Dendritic cell treated with granulocyte-macrophage colony-stimulating factor and Interleukin-4, amounts not matched to agents 40 ng/mL and 50 ng/mL, for 4 days (primary cell): ENCODE measurements at regions not wholly inside any gene's neighbourhood (a gene's known extent, or its start where the extent isn't known, plus 50 kb on each side); places are given as distances from the start of the nearest gene placed in this dataset.
"Not testable (repeated sequence)": the region's sequence is repeated elsewhere in the genome, so short reads cannot be mapped to it uniquely, and the experiment has no call there.

Experiments used
- H3K27ac Mint-ChIP-seq: one replicate; pipeline ENCODE4 v1.8.0; 2022; ENCODE audit warnings: mild to moderate bottlenecking, mixed read lengths
- H3K27me3 Mint-ChIP-seq: one replicate; pipeline ENCODE4 v1.8.0; 2022; ENCODE audit warnings: mild to moderate bottlenecking, mixed read lengths
- H3K36me3 Mint-ChIP-seq: one replicate; pipeline ENCODE4 v1.8.0; 2022; ENCODE audit warnings: low read depth, mixed read lengths
- H3K4me1 Mint-ChIP-seq: one replicate; pipeline ENCODE4 v1.8.0; 2022; ENCODE audit warnings: low read depth, mixed read lengths
- H3K4me3 Mint-ChIP-seq: one replicate; pipeline ENCODE4 v1.8.0; 2022; ENCODE audit warnings: mild to moderate bottlenecking, moderate library complexity, mixed read lengths
- H3K9me3 Mint-ChIP-seq: one replicate; pipeline ENCODE4 v1.8.0; 2022; ENCODE audit warnings: mixed read lengths
- intact Hi-C: fragments of 100-400 bp; cut with micrococcal nuclease; formaldehyde crosslinking; loops from one replicate; pipeline ENCODE4 v1.15.0; 2022

DNA sequence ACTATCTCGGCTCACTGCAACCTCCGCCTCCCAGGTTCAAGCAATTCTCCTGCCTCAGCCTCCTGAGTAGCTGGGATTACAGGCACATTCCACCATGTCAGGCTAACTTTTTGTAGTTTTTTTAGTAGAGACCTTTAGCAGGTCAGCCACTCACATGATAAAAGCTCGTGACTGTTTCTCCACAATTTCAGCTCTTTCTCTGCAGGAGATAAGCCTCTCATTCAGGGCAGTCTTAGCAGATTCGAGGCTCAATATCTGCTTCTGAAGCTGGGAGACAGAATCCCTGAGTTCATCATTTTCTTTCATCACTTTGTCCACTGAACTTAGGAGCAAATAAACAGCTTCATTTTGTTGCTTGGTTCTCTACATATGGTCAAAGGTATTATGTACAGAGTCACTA is 345.9 kb upstream of the NDST4 start:
- H3K27me3 Mint-ChIP-seq, H3K27ac Mint-ChIP-seq, H3K36me3 Mint-ChIP-seq, H3K9me3 Mint-ChIP-seq, H3K4me1 Mint-ChIP-seq, H3K4me3 Mint-ChIP-seq, intact Hi-C loops: not testable (repeated sequence)

DNA sequence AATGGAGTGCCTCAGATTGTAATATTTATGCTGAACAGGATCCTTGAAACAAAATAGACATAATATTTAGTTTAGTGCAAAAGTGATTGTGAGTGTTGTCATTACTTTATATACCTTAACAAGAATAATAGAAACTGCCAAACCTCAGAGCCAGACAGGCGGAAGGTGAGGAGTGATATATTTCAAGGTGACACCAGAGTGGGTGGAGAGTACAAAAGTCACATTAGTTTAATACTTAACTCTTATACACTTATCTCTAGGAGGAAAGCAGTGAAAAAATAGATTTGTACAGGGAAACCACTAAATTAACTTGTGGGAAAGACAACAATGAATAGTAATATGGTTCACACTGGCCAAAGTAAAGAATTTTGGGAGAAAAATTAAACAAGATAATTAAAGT is 342.8 kb upstream of the NDST4 start:
- Mint-ChIP-seq H3K9me3 (peaks cover 12% of the 10 kb centered on the region), H3K36me3 (no peaks in the 10 kb centered on the region), H3K4me1 (no peaks in the 10 kb centered on the region), H3K4me3 (no peak overlapping the region), H3K27ac (no peak overlapping the region), H3K27me3 (no peaks in the 10 kb centered on the region)
- intact Hi-C loops, result no loop called here

DNA sequence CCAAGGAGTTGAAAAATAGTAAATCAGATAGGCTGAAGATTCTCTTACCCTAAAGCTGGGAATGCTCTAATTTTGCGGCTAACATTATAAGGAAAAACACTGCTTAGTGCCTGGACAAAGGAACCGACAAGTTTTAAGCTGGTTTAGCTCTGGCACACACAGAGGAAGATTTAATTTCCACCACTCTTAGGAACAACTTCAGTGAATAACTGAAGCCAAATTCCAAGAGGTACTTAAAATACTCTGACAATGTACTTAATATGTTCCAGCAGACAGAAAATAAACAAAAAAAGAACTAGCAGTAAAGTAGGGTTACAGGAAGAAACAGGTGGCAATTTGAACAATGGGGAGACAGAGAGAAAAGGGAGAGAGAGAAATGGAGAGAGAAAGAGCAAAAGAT is 340.8 kb upstream of the NDST4 start:
- Mint-ChIP-seq H3K4me3 (no peak overlapping the region), H3K27me3 (no peaks in the 10 kb centered on the region), H3K27ac (no peak overlapping the region), H3K4me1 (no peaks in the 10 kb centered on the region), H3K36me3 (no peaks in the 10 kb centered on the region), H3K9me3 (peaks cover 31% of the 10 kb centered on the region)
- intact Hi-C loops, result no loop called here

DNA sequence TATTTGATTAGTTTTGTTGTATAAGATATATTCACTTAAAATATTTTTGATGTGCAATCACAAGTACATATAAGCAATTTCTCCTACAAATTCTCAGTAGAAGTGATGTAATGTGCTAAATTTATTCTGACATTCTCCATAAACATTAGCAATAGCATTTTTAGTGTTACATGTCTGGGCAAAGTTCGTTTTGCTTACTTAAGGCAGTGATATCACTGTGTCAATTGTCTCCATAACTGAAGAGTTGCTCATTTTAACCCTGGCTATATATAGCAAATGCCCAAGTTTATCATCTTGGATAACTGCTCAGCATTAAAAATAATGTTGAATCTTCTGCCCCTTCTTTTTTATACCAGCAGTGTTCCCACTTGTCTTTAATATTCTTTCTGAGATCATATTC is 340.0 kb upstream of the NDST4 start:
- H3K27me3 Mint-ChIP-seq, result no peaks in the 10 kb centered on the region
- H3K9me3 Mint-ChIP-seq, result peaks cover 33% of the 10 kb centered on the region
- H3K4me3 Mint-ChIP-seq, result no peak overlapping the region
- intact Hi-C loops, result no loop called here
- H3K36me3 Mint-ChIP-seq, result no peaks in the 10 kb centered on the region
- no peaks in the 10 kb centered on the region for H3K4me1 Mint-ChIP-seq
- no peak overlapping the region for H3K27ac Mint-ChIP-seq

DNA sequence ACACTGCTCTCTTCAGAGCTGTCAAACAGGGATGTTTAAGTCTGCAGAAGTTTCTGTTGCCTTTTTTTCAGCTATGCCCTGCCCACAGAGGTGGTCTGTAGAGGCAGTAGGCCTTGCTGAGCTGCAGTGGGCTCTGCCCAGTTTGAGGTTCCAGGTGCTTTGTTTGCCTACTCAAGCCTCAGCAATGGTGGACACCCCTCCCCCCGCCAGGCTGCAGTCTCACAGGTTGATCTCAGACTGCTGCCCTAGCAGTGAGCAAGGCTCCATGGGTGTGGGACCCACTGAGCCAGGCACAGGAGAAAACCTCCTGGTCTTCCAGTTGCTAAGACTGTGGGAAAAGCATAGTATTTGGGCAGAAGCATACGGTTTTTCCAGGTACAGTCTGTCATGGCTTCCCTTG is 338.8 kb upstream of the NDST4 start:
- H3K4me3 Mint-ChIP-seq, intact Hi-C loops, H3K27ac Mint-ChIP-seq, H3K4me1 Mint-ChIP-seq, H3K27me3 Mint-ChIP-seq, H3K36me3 Mint-ChIP-seq: not testable (repeated sequence)
- peaks cover 41% of the 10 kb centered on the region for H3K9me3 Mint-ChIP-seq

DNA sequence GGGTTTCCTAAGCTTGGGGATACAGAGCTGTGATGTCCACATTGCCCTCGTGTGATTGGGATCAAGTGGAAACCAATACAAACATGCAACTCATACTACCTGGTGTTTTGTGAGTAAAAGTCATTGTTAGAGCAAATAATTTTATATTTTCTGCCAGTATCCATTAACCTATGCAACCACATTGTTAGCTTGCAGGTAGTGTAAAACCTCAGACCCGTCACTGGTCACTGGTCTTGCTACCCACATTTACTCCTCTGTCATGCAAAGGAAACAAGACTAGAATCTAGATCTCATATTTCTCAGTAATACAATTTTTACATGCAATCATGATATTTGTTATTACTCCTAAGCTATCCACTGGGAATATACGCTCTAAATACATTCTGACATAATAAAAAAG is 324.3 kb upstream of the NDST4 start:
- no peaks in the 10 kb centered on the region for H3K9me3 Mint-ChIP-seq
- H3K36me3 Mint-ChIP-seq, result no peaks in the 10 kb centered on the region
- no peak overlapping the region for H3K27ac Mint-ChIP-seq
- H3K4me3 Mint-ChIP-seq, result no peak overlapping the region
- H3K27me3 Mint-ChIP-seq, result no peaks in the 10 kb centered on the region
- peaks cover 10% of the 10 kb centered on the region for H3K4me1 Mint-ChIP-seq
- intact Hi-C loops, result no loop called here

DNA sequence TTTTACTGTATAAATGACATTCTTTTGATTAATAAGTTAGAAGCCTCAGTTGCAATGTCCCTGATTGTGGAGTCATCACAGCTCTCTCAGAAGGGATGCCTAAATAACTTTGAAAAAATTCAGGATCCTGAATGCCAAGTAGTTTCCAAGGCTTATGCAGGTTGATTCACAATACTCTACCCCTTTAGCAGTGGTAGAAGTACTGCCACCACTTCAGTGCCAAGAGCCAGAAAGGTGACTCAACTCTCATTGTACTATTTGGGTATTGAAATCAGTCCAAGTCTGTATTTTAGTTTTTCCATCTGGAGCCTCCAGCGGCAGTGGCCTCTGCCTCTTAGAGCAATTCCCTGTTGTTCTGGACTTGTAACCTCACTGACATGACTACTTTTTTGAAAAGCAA is 320.1 kb upstream of the NDST4 start:
- no peaks in the 10 kb centered on the region for H3K9me3 Mint-ChIP-seq
- H3K36me3 Mint-ChIP-seq, result no peaks in the 10 kb centered on the region
- H3K4me3 Mint-ChIP-seq, result no peak overlapping the region
- intact Hi-C loops, result no loop called here
- H3K27me3 Mint-ChIP-seq, result no peaks in the 10 kb centered on the region
- peaks cover 10% of the 10 kb centered on the region for H3K4me1 Mint-ChIP-seq
- no peak overlapping the region for H3K27ac Mint-ChIP-seq

DNA sequence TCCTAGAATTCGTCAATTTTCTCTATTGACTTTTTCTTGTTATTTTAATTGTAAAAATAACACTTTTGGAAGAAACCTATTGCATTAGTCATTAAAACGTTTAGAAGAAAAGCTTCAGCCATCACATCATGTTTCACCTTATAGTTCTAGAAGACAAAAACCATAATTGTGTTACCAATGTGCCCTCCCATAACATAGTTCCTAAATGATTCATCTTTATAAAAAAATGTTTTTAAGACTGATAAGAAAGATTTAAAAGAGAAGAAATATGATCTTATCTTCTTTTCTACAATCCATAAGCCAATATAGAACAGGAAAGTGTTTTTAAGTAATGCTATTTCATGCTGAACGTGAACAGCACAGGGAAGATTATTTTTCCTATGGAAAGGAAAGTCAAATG is 316.6 kb upstream of the NDST4 start:
- no peaks in the 10 kb centered on the region for H3K9me3 Mint-ChIP-seq
- H3K4me1 Mint-ChIP-seq, result no peaks in the 10 kb centered on the region
- intact Hi-C loops, result no loop called here
- no peaks in the 10 kb centered on the region for H3K36me3 Mint-ChIP-seq
- no peaks in the 10 kb centered on the region for H3K27me3 Mint-ChIP-seq
- no peak overlapping the region for H3K4me3 Mint-ChIP-seq
- no peak overlapping the region for H3K27ac Mint-ChIP-seq

DNA sequence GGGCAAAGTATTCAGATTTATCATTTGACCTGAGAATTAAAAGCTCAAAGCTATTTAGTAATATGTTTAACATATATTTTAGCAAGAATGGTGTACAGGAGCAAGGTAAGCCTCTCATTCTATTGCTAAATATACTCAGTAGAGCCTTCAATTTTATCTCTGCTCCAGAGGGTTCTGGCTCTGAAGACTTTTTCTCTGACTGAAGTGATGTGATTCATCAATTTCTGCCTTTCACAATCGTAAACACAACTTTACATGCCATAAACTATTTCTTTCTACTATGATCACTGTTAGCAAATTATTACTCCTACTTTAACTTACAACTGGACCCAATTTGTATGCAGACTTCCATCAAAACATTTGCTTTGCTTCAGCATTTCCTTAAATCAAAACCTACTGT is 315.0 kb upstream of the NDST4 start:
- Mint-ChIP-seq H3K27me3 (no peaks in the 10 kb centered on the region), H3K36me3 (no peaks in the 10 kb centered on the region), H3K4me1 (no peaks in the 10 kb centered on the region), H3K4me3 (no peak overlapping the region), H3K9me3 (no peaks in the 10 kb centered on the region), H3K27ac (no peak overlapping the region)
- intact Hi-C loops, result no loop called here

DNA sequence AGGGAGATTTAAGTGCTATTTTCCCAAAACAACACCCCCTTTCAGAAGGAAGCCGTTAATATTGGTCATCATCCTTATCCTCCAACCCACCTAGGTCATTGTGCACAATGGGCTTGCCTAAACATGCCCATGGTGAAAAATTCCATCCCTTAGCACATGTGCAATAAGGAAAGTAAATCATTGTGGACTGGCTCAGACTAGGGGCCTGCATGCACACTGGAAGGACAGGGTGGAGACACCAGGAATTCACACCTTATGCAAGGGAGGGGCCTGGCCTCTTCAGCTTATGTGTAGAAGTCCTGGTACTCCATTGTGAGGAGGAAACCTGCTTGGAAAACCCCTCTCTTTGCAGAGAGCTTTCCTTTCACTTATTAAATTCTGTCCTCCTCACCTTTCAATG is 311.4 kb upstream of the NDST4 start:
- intact Hi-C loops, result no loop called here
- Mint-ChIP-seq H3K27me3 (no peaks in the 10 kb centered on the region), H3K36me3 (no peaks in the 10 kb centered on the region)

DNA sequence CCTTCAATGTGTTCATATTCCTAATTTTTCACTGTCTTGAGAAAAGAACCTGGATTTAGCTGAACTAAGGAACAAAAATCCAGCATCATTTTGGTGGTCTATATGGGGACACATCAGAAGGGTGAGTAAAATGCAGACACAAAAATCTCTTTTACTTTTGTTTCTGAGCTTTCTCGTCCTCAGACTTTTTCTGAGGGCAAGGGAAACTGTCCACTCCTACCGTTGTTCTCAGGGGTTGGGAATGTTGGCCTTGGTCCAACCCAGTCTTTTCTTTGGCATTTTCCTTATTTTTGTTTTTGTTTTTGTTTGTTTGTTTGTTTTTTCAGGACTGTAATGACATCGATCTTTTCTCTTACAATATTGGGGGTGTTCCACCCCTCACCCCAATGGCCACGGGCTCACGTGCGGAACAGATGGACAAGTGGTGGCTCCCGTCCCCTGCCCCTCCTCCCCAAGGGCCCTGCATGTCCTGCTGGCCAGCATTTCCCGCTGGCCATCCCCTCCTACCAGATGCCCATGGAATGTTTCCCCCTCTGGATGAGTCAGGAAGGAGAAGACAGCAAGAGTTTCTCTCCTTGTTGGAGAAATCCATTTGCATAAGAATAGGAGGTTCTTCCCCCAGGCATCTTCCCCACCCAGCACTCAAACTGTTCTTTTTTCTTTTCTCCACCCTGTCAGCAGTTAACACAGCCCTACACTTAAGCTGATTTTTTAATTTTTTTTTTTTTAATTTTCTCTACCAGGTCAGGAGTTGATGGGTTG is 305.4 kb upstream of the NDST4 start:
- Mint-ChIP-seq H3K27ac (no peak overlapping the region), H3K36me3 (no peaks in the 10 kb centered on the region)

More for the DNA sequence above, 311.4 kb upstream of the NDST4 start:
- Mint-ChIP-seq H3K9me3 (peaks cover 7% of the 10 kb centered on the region), H3K27ac (no peak overlapping the region), H3K4me3 (no peak overlapping the region), H3K4me1 (no peaks in the 10 kb centered on the region)

DNA sequence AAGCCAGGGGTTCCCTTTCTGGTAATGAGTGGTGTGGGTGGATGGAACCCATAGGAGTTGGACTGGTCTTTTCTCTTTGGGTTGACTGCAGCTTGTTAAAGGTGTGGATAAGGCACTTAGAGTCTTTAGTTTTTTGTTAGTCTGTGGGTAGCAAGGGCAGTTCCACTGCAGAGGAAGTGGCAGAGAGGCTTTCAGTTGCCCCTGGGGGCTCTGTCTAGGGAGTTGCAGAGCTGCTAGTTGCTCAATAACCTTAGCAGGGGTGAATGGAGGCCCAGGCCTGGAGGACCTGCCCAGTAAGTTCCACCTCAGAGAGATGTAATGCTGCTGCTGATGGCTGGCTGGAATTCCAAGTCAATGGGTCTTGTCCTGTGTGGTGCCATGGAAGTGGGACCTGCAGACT is 282.6 kb upstream of the NDST4 start:
- intact Hi-C loops, result no loop called here
- H3K27ac Mint-ChIP-seq, result no peak overlapping the region
- H3K36me3 Mint-ChIP-seq, result no peaks in the 10 kb centered on the region
- H3K9me3 Mint-ChIP-seq, result peaks cover 30% of the 10 kb centered on the region
- H3K4me3 Mint-ChIP-seq, result no peak overlapping the region
- H3K4me1 Mint-ChIP-seq, result no peaks in the 10 kb centered on the region
- H3K27me3 Mint-ChIP-seq, result no peaks in the 10 kb centered on the region

More for the DNA sequence above, 305.4 kb upstream of the NDST4 start:
- H3K4me1 Mint-ChIP-seq, result no peaks in the 10 kb centered on the region
- no peak overlapping the region for H3K4me3 Mint-ChIP-seq
- H3K27me3 Mint-ChIP-seq, result no peaks in the 10 kb centered on the region
- H3K9me3 Mint-ChIP-seq, result peaks cover 17% of the 10 kb centered on the region
- intact Hi-C loops, result no loop called here

DNA sequence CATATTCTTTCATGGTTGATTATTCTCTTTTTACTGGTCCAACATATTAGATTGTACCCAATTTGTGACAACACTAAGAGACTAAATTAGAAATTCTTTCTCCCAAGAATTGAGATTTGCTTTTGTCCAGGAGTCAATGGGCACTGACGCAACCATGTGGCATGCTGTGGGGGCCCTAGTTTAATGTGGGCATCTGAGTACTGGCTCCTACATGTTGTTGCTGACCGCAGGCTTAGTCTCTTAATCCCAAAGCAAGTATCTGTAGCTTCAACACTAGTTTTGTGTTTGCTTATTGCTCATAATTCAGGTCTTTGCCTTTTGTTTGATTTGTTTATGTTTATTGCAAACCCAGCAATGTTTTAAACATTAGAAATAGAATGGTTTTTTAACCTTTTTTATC is 263.4 kb upstream of the NDST4 start:
- no peak overlapping the region for H3K27ac Mint-ChIP-seq
- no peaks in the 10 kb centered on the region for H3K4me1 Mint-ChIP-seq
- no peaks in the 10 kb centered on the region for H3K9me3 Mint-ChIP-seq
- no peaks in the 10 kb centered on the region for H3K36me3 Mint-ChIP-seq
- intact Hi-C loops, result no loop called here
- no peak overlapping the region for H3K4me3 Mint-ChIP-seq
- H3K27me3 Mint-ChIP-seq, result no peaks in the 10 kb centered on the region

DNA sequence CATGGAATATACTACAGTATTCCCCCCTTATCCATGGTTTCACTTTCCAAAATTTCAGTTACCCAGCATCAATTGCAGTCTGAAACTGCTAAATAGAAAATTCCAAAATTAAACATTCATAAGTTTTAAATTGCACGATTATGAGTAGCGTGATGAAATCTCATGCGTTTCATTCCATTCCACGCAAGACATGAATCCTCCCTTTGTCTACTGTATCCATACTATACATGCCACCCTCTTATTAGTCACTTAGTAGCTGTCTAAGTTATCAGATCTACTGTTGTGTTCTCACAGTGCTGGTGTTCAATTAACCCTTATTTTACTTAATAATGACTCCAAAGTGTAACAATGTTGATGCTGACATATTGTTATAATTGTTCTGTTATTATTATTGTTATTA is 261.2 kb upstream of the NDST4 start:
- intact Hi-C loops, result no loop called here
- H3K36me3 Mint-ChIP-seq, result no peaks in the 10 kb centered on the region
- no peak overlapping the region for H3K4me3 Mint-ChIP-seq
- no peaks in the 10 kb centered on the region for H3K9me3 Mint-ChIP-seq
- H3K4me1 Mint-ChIP-seq, result no peaks in the 10 kb centered on the region
- no peaks in the 10 kb centered on the region for H3K27me3 Mint-ChIP-seq
- H3K27ac Mint-ChIP-seq, result no peak overlapping the region

DNA sequence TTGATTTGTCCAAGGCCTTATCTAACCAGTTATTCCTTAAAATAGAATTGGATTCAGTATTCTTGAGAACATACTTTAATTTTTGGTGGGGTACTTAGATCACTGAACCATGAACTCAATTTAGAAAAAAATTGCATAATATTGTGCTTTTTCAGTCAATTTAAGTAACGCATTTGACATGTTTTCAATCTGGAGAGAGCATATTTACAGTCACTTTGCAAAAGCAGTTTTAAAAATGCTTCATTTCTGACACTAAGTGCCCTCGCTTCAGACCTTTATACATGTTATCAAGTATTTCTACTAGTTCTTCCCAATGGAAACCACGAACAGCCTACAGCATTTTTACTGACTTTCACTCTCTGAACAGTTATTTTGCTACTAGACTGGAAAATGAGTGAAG is 257.1 kb upstream of the NDST4 start:
- intact Hi-C loops, result no loop called here
- no peaks in the 10 kb centered on the region for H3K27me3 Mint-ChIP-seq
- no peak overlapping the region for H3K27ac Mint-ChIP-seq
- no peaks in the 10 kb centered on the region for H3K4me1 Mint-ChIP-seq
- no peaks in the 10 kb centered on the region for H3K36me3 Mint-ChIP-seq
- no peak overlapping the region for H3K4me3 Mint-ChIP-seq
- peaks cover 11% of the 10 kb centered on the region for H3K9me3 Mint-ChIP-seq
